GM13976 (cell line): ENCODE measurements at regions not wholly inside any gene's neighbourhood (a gene's known extent, or its start where the extent isn't known, plus 50 kb on each side); places are given as distances from the start of the nearest gene placed in this dataset.

Experiments
- DNase-seq: peaks from one replicate; pipeline ENCODE4 v3.0.0; 2012; ENCODE audit warnings: low spot score
- in situ Hi-C: fragments of 300-500 bp; cut with MboI; formaldehyde crosslinking; loops from one replicate; pipeline ENCODE4 v1.12.0; 2022; ENCODE audit warnings: low sequenced_read_pairs, mixed read lengths, inconsistent platforms; ENCODE audit not compliant: unreplicated experiment
- TF ChIP-seq, protein P1 (sequence below): IDR thresholded peaks from 2 replicates; pipeline ENCODE4 v1.5.1; 2012; ENCODE audit warnings: borderline replicate concordance, mild to moderate bottlenecking; ENCODE audit not compliant: insufficient read depth; ENCODE audit errors: extremely low read depth, missing control alignments, control extremely low read depth

- TF ChIP-seq, protein P1, sequence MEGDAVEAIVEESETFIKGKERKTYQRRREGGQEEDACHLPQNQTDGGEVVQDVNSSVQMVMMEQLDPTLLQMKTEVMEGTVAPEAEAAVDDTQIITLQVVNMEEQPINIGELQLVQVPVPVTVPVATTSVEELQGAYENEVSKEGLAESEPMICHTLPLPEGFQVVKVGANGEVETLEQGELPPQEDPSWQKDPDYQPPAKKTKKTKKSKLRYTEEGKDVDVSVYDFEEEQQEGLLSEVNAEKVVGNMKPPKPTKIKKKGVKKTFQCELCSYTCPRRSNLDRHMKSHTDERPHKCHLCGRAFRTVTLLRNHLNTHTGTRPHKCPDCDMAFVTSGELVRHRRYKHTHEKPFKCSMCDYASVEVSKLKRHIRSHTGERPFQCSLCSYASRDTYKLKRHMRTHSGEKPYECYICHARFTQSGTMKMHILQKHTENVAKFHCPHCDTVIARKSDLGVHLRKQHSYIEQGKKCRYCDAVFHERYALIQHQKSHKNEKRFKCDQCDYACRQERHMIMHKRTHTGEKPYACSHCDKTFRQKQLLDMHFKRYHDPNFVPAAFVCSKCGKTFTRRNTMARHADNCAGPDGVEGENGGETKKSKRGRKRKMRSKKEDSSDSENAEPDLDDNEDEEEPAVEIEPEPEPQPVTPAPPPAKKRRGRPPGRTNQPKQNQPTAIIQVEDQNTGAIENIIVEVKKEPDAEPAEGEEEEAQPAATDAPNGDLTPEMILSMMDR = no peak
- in situ Hi-C loops = no loop called here
- no peak for DNase-seq
These were observed 152.7 kb downstream of the VEGFA start for GRCh38 chr6:43922426-43923375.

DNA sequence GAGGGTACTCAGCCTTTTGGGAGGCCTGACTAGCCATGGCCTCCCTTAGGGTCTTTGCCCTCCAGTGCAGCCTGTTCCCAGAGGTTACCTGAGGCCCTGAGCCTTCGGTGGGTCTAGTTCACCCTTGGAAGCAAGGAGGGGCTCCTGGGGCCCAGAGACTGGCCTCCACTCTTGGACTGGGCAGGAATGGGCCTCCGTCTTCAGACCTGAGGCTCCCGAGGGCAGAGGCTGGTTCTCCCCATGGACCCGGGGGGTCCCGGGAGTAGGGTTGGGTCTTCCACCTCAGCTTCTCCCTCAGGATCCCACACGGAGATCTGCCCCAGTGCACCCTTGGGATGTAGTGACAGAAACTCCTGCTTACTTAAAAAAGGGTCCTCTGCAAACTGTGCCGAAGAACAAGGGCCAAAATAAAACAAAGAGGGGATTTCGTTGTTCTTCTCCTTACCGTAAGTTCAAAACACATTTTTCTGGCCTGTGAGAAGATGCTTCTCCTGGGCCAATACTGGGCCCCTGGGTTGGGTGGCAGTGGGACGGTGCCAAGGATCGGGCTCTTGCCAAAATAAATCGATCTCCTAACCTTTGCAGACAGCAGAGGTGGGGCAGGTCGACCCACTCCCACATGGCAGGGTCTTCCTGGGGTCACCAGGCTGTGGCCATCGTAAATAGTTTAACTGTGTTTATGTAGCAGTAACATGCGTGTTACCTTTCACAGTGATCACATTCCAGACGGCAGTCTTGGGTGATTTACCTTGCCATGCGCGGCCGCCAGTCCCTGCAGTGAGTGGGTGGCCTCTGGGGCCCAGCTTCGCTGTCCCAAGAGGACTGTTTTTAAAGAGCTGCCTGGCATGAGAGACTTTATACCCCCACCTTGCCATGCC, 151.8 kb downstream of the VEGFA start:
- no peak for DNase-seq
- in situ Hi-C loops = no loop called here
- TF ChIP-seq, protein P1 = no peak

GRCh38 chr6:43921039-43921438, 151.0 kb downstream of the VEGFA start:
- DNase-seq = no peak
- in situ Hi-C loops = no loop called here
- TF ChIP-seq, protein P1 = no peak

DNA sequence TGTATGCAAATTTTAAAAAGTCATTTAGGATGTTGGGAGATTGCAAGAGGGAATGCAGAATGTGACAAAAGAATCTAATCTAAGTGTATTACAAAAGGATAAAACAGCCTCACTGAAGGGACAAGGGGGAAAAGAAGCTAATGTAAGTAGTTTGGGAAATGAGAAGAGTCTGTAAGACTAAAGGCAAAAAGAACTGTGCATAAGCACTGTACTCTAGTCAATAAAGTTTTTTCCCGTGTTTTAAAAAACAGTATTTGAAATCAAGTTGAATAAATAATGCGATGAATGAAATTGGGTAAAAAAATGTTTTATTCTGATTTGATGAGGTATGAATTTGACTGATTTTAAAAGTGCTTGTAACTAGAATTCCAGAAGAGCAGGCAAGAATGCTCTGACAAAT, 149.8 kb downstream of the VEGFA start:
- TF ChIP-seq, protein P1 = no peak
- in situ Hi-C loops = no loop called here
- DNase-seq = no peak

DNA sequence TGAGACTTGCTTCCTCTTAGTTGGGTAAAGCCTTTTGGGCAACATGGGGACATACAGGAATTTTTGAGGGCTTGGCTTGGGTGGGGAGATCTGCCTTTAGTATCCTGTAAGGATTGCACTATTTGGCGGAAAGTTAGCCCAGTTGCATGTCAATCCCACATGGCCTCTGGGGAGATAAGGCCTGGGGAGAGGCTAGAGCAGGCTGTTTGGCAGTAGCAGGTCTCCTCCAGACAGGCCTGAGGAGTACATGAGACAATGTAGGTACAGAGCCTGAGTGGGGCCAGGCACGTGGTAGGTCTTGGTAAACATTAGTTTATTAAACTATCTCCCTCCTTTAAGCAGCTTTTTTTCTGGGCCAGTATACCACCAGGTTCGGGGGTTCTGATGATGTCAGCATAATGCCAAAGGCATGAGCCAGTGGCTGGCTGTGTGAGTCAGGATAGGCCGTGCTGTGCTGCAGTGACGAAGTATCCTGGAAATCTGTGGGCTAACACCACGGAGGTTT, 147.9 kb downstream of the VEGFA start:
- TF ChIP-seq, protein P1 = no peak
- in situ Hi-C loops = no loop called here
- DNase-seq = no peak
